BJ (cell line): ENCODE measurements at regions not wholly inside any gene's neighbourhood (a gene's known extent, or its start where the extent isn't known, plus 50 kb on each side); places are given as distances from the start of the nearest gene placed in this dataset.

Source experiments
- CTCF ChIA-PET: fragments of 350-600 bp; formaldehyde crosslinking; extraction: SDS; loops from one replicate; lab custom pipeline; 2021; ENCODE audit warnings: antibody characterized with exemption, inconsistent platforms; lab: Yijun Ruan, JAX
- POLR2A ChIA-PET: fragments of 300-600 bp; sonication (Branson Sonifier 250); formaldehyde crosslinking; extraction: SDS; loops from one replicate; lab custom pipeline; 2021; ENCODE audit warnings: antibody characterized with exemption; lab: Charles Lee
- DNase-seq: peaks from one replicate; pipeline ENCODE4 v3.0.0-alpha.2; 2011; ENCODE audit warnings: low read depth
- H3K27me3 ChIP-seq: 2 replicates; pipeline ENCODE4 v1.6.0; 2011; ENCODE audit warnings: low read length; ENCODE audit not compliant: control insufficient read depth, insufficient read depth
- H3K36me3 ChIP-seq: 2 replicates; pipeline ENCODE4 v1.5.1; 2011; ENCODE audit warnings: low read length; ENCODE audit not compliant: control insufficient read depth, insufficient read depth
- H3K4me3 ChIP-seq: 2 replicates; pipeline ENCODE4 v1.5.1; 2011; ENCODE audit warnings: low read depth, mild to moderate bottlenecking, control low read depth, low read length
- TF ChIP-seq, protein P1 (sequence below): IDR thresholded peaks from 2 replicates; pipeline ENCODE4 v1.5.1; 2011; ENCODE audit warnings: low read depth, mild to moderate bottlenecking, control low read depth, inconsistent platforms, low read length, moderate library complexity; ENCODE audit not compliant: insufficient read depth

- TF ChIP-seq, protein P1, sequence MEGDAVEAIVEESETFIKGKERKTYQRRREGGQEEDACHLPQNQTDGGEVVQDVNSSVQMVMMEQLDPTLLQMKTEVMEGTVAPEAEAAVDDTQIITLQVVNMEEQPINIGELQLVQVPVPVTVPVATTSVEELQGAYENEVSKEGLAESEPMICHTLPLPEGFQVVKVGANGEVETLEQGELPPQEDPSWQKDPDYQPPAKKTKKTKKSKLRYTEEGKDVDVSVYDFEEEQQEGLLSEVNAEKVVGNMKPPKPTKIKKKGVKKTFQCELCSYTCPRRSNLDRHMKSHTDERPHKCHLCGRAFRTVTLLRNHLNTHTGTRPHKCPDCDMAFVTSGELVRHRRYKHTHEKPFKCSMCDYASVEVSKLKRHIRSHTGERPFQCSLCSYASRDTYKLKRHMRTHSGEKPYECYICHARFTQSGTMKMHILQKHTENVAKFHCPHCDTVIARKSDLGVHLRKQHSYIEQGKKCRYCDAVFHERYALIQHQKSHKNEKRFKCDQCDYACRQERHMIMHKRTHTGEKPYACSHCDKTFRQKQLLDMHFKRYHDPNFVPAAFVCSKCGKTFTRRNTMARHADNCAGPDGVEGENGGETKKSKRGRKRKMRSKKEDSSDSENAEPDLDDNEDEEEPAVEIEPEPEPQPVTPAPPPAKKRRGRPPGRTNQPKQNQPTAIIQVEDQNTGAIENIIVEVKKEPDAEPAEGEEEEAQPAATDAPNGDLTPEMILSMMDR = no peak
- CTCF ChIA-PET = interaction anchor here (0.7 to 0.9 kb wide), 2 partner anchors 14 to 127 kb away, joined by 3 read pairs; no protein-coding TSS in a partner anchor
- Histone ChIP-seq H3K27me3 (no peaks in the 10 kb centered on the region), H3K36me3 (no peaks in the 10 kb centered on the region), H3K4me3 (no peak overlapping the region)
- DNase-seq = no peak
- POLR2A ChIA-PET = no interaction called here
These were observed 212.3 kb upstream of the PLXNA2 start for GRCh38 chr1:208456487-208456886.

- CTCF ChIA-PET = interaction anchor here (0.7 to 1.5 kb wide), 2 partner anchors 13 to 140 kb away, joined by 4 read pairs; no protein-coding TSS in a partner anchor
These were observed 216.6 kb upstream of the PLXNA2 start for GRCh38 chr1:208460823-208461222.

GRCh38 chr1:208461680-208462079, 217.5 kb upstream of the PLXNA2 start:
- ChIA-PET POLR2A (no interaction called here), CTCF (interaction anchor here (1.5 kb wide), 1 partner anchor 14 kb away, joined by 4 read pairs; no protein-coding TSS in a partner anchor)
- H3K27me3 ChIP-seq = 0 out of 2 replicates have a peak, but pooled peaks cover 1% of the 10 kb centered on the region
- H3K36me3 ChIP-seq = no peaks in the 10 kb centered on the region
- no peak overlapping the region for H3K4me3 ChIP-seq
- DNase-seq = no peak
- TF ChIP-seq, protein P1 = peak; percentile 20; the same call in 1 of the 2 replicates

More at GRCh38 chr1:208460823-208461222, 216.6 kb upstream of the PLXNA2 start:
- H3K4me3 ChIP-seq = no peak overlapping the region
- TF ChIP-seq, protein P1 = no peak
- H3K27me3 ChIP-seq = 0 out of 2 replicates have a peak, but pooled peaks cover 1% of the 10 kb centered on the region
- H3K36me3 ChIP-seq = no peaks in the 10 kb centered on the region
- no peak for DNase-seq
- POLR2A ChIA-PET = no interaction called here

- Histone ChIP-seq H3K4me3 (no peak overlapping the region), H3K27me3 (0 out of 2 replicates have a peak, but pooled peaks cover 1% of the 10 kb centered on the region), H3K36me3 (no peaks in the 10 kb centered on the region)
- no peak for DNase-seq
- TF ChIP-seq, protein P1 = no peak
- POLR2A ChIA-PET = no interaction called here
- CTCF ChIA-PET = interaction anchor here (1.2 kb wide), 1 partner anchor 14 kb away, joined by 3 read pairs; no protein-coding TSS in a partner anchor
These were observed 218.6 kb upstream of the PLXNA2 start for GRCh38 chr1:208462761-208463160.

DNA sequence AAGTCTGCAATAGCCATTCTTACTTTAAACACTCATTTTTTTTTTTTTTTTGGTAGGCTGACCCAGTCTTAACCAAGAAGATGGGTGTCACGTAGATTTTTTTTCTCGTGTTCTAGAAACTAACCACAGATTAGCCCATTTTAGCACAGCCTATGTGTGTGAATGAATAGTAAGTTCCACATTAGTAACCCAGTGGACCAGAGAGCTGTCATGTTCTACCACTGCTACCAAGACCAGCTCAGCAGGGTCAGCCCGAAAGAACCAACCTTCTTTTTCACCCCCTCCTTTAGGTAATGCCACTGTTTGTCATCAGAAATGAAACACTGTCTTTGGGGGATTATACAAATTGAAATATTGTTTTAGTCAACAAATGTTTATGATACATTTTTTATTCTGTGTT, 221.1 kb upstream of the PLXNA2 start:
- ChIA-PET CTCF (no interaction called here), POLR2A (no interaction called here)
- Histone ChIP-seq H3K27me3 (0 out of 2 replicates have a peak, but pooled peaks cover 1% of the 10 kb centered on the region), H3K36me3 (no peaks in the 10 kb centered on the region), H3K4me3 (no peak overlapping the region)
- no peak for DNase-seq
- TF ChIP-seq, protein P1 = no peak
